Trophoblast cell (in vitro differentiated cells and primary cell): ENCODE measurements at regions not wholly inside any gene's neighbourhood (a gene's known extent, or its start where the extent isn't known, plus 50 kb on each side); places are given as distances from the start of the nearest gene placed in this dataset.

Experiments used
- DNase-seq, 2 donors: peaks; one replicate each; pipeline ENCODE4 v3.0.0-alpha.2; 2016
- H2AFZ ChIP-seq: 2 replicates; pipeline ENCODE4 v1.6.1; 2013; ENCODE audit warnings: low read length, moderate library complexity, mild to moderate bottlenecking; ENCODE audit not compliant: insufficient read depth, poor library complexity
- H2AK5ac ChIP-seq: 2 replicates; pipeline ENCODE4 v1.6.1; 2013; ENCODE audit warnings: mild to moderate bottlenecking, low read length
- H2BK120ac ChIP-seq: 2 replicates; pipeline ENCODE4 v1.6.1; 2013; ENCODE audit warnings: low read length, mild to moderate bottlenecking, moderate library complexity; ENCODE audit not compliant: insufficient read depth, poor library complexity
- H2BK12ac ChIP-seq: 2 replicates; pipeline ENCODE4 v1.6.1; 2013; ENCODE audit warnings: mild to moderate bottlenecking, low read length, moderate library complexity
- H2BK5ac ChIP-seq: 2 replicates; pipeline ENCODE4 v1.6.1; 2013; ENCODE audit warnings: low read length, low read depth, moderate library complexity, mild to moderate bottlenecking; ENCODE audit not compliant: poor library complexity
- H3K14ac ChIP-seq: 2 replicates; pipeline ENCODE4 v1.6.1; 2013; ENCODE audit warnings: mild to moderate bottlenecking, low read length
- H3K18ac ChIP-seq: 2 replicates; pipeline ENCODE4 v1.6.1; 2013; ENCODE audit warnings: mild to moderate bottlenecking, low read length
- H3K23ac ChIP-seq: 2 replicates; pipeline ENCODE4 v1.6.1; 2013; ENCODE audit warnings: low read length
- H3K27ac ChIP-seq: 2 replicates; pipeline ENCODE4 v1.5.1; 2013; ENCODE audit warnings: low read depth, mild to moderate bottlenecking, inconsistent platforms, low read length, moderate library complexity
- H3K27me3 ChIP-seq: 2 replicates; pipeline ENCODE4 v1.6.1; 2013; ENCODE audit warnings: inconsistent platforms, mild to moderate bottlenecking, low read length, moderate library complexity; ENCODE audit not compliant: insufficient read depth
- H3K36me3 ChIP-seq, 2 experiments: 1 replicate in 1 of 2; 2 replicates in 1 of 2; pipeline ENCODE4 v1.6.1; 2013; ENCODE audit warnings: low read length in 2 of 2, mild to moderate bottlenecking in 2 of 2, moderate library complexity in 1 of 2; ENCODE audit not compliant: insufficient read depth in 2 of 2, control insufficient read depth in 1 of 2
- H3K4ac ChIP-seq: 2 replicates; pipeline ENCODE4 v1.6.1; 2013; ENCODE audit warnings: low read depth, mild to moderate bottlenecking, low read length, moderate library complexity
- H3K4me1 ChIP-seq, 2 experiments: 1 replicate in 1 of 2; 2 replicates in 1 of 2; pipeline ENCODE4 v1.6.1; 2013; ENCODE audit warnings: low read length in 2 of 2, mild to moderate bottlenecking in 2 of 2, moderate library complexity in 1 of 2; ENCODE audit not compliant: insufficient read depth in 2 of 2, control insufficient read depth in 1 of 2
- H3K4me2 ChIP-seq: 2 replicates; pipeline ENCODE4 v1.6.1; 2013; ENCODE audit warnings: inconsistent platforms, mild to moderate bottlenecking, low read length, moderate library complexity
- H3K4me3 ChIP-seq: 2 replicates; pipeline ENCODE4 v1.5.1; 2013; ENCODE audit warnings: mild to moderate bottlenecking, low read depth, low read length, inconsistent platforms
- H3K79me1 ChIP-seq: one replicate; pipeline ENCODE4 v1.6.1; 2013; ENCODE audit warnings: low read length
- H3K79me2 ChIP-seq: 2 replicates; pipeline ENCODE4 v1.6.1; 2013; ENCODE audit warnings: low read length, mild to moderate bottlenecking; ENCODE audit not compliant: control insufficient read depth, insufficient read depth, poor library complexity
- H3K9ac ChIP-seq: 2 replicates; pipeline ENCODE4 v1.6.1; 2013; ENCODE audit warnings: mild to moderate bottlenecking, low read length
- H3K9me3 ChIP-seq: 2 replicates; pipeline ENCODE4 v1.6.1; 2013; ENCODE audit warnings: low read depth, mild to moderate bottlenecking, control low read depth, inconsistent platforms, low read length; ENCODE audit not compliant: insufficient read depth
- H4K12ac ChIP-seq: 2 replicates; pipeline ENCODE4 v1.6.1; 2013; ENCODE audit warnings: low read depth, mild to moderate bottlenecking, low read length, moderate library complexity
- H4K8ac ChIP-seq: 2 replicates; pipeline ENCODE4 v1.6.1; 2013; ENCODE audit warnings: low read depth, mild to moderate bottlenecking, low read length, moderate library complexity
- H4K91ac ChIP-seq: one replicate; pipeline ENCODE4 v1.6.1; 2013; ENCODE audit warnings: low read depth, mild to moderate bottlenecking, low read length, moderate library complexity
- WGBS: extraction: QIAGEN DNeasy Blood & Tissue Kit; methylation state at CpG from one replicate; pipeline ENCODE4 v1.1.7; 2013; ENCODE audit warnings: missing lambda C conversion rate; ENCODE audit not compliant: insufficient read length, insufficient coverage; ENCODE audit errors: extremely low coverage; 5-methylcytosine and 5-hydroxymethylcytosine counted together

GRCh38 chrX:33726281-33727160 is 405.6 kb downstream of the FAM47A start:
- Histone ChIP-seq H2AFZ (no peak overlapping the region), H3K79me1 (no peaks in the 10 kb centered on the region), H3K79me2 (no peaks in the 10 kb centered on the region), H4K8ac (no peak overlapping the region), H3K9me3 (no peaks in the 10 kb centered on the region), H3K9ac (no peak overlapping the region), H2BK12ac (no peak overlapping the region), H3K27me3 (no peaks in the 10 kb centered on the region), H3K27ac (no peak overlapping the region), H3K18ac (no peak overlapping the region), H2BK5ac (no peak overlapping the region), H3K4ac (no peak overlapping the region), H3K23ac (no peak overlapping the region), H3K14ac (no peak overlapping the region), H3K4me1 (no peaks in the 10 kb centered on the region), H4K91ac (no peak overlapping the region), H2BK120ac (no peak overlapping the region), H3K4me2 (peak overlapping the region; percentile 71), H4K12ac (no peak overlapping the region), H2AK5ac (no peak overlapping the region), H3K4me3 (peak overlapping the region; percentile 61), H3K36me3 (no peaks in the 10 kb centered on the region)
- DNase-seq = no peak
- WGBS = no CpG with 5 or more reads among the region's 45 CpGs

GRCh38 chrX:33725535-33726210 is 406.4 kb downstream of the FAM47A start:
- Histone ChIP-seq H2AFZ (no peak overlapping the region), H2BK120ac (no peak overlapping the region), H2AK5ac (no peak overlapping the region), H2BK12ac (no peak overlapping the region), H3K18ac (no peak overlapping the region), H3K9ac (no peak overlapping the region), H3K79me1 (no peaks in the 10 kb centered on the region), H3K27me3 (no peaks in the 10 kb centered on the region), H3K4ac (no peak overlapping the region), H3K14ac (no peak overlapping the region), H4K12ac (no peak overlapping the region), H3K36me3 (no peaks in the 10 kb centered on the region), H4K91ac (no peak overlapping the region), H3K4me2 (peak overlapping the region; percentile 71), H3K4me1 (no peaks in the 10 kb centered on the region), H3K23ac (no peak overlapping the region), H3K79me2 (no peaks in the 10 kb centered on the region), H3K4me3 (no peak overlapping the region), H4K8ac (no peak overlapping the region), H3K27ac (no peak overlapping the region), H3K9me3 (no peaks in the 10 kb centered on the region), H2BK5ac (no peak overlapping the region)
- no CpG with 5 or more reads among the region's 15 CpGs for WGBS
- DNase-seq = no peak

- no peak overlapping the region for H4K91ac ChIP-seq
- no peak overlapping the region for H4K12ac ChIP-seq
- no peak overlapping the region for H4K8ac ChIP-seq
- no peak overlapping the region for H3K18ac ChIP-seq
- no peak overlapping the region for H3K14ac ChIP-seq
- H3K79me2 ChIP-seq = no peaks in the 10 kb centered on the region
- no peaks in the 10 kb centered on the region for H3K9me3 ChIP-seq
- no peak overlapping the region for H2BK120ac ChIP-seq
- no peaks in the 10 kb centered on the region for H3K36me3 ChIP-seq
- WGBS = no CpG with 5 or more reads among the region's 1 CpG
- no peaks in the 10 kb centered on the region for H3K79me1 ChIP-seq
- no peak overlapping the region for H3K23ac ChIP-seq
- no peak overlapping the region for H3K27ac ChIP-seq
- no peak overlapping the region for H3K4me3 ChIP-seq
- no peak overlapping the region for H2BK5ac ChIP-seq
- no peak overlapping the region for H2BK12ac ChIP-seq
- H3K4me1 ChIP-seq = no peaks in the 10 kb centered on the region
- H3K9ac ChIP-seq = no peak overlapping the region
- H3K4ac ChIP-seq = no peak overlapping the region
- no peak overlapping the region for H3K4me2 ChIP-seq
- H2AK5ac ChIP-seq = no peak overlapping the region
- no peak overlapping the region for H2AFZ ChIP-seq
- no peaks in the 10 kb centered on the region for H3K27me3 ChIP-seq
- DNase-seq = no peak
Measured at GRCh38 chrX:33721927-33722326, 410.2 kb downstream of the FAM47A start.

- no peaks in the 10 kb centered on the region for H3K79me1 ChIP-seq
- H2AFZ ChIP-seq = no peak overlapping the region
- no peak overlapping the region for H3K27ac ChIP-seq
- H2BK12ac ChIP-seq = no peak overlapping the region
- H3K9me3 ChIP-seq = no peaks in the 10 kb centered on the region
- no peak overlapping the region for H3K4me3 ChIP-seq
- H4K91ac ChIP-seq = no peak overlapping the region
- H4K8ac ChIP-seq = no peak overlapping the region
- H3K36me3 ChIP-seq = no peaks in the 10 kb centered on the region
- H2BK5ac ChIP-seq = no peak overlapping the region
- H3K4ac ChIP-seq = no peak overlapping the region
- no peak overlapping the region for H3K9ac ChIP-seq
- no peak overlapping the region for H3K14ac ChIP-seq
- WGBS = no CpG with 5 or more reads among the region's 1 CpG
- H3K18ac ChIP-seq = no peak overlapping the region
- H3K27me3 ChIP-seq = no peaks in the 10 kb centered on the region
- H2BK120ac ChIP-seq = no peak overlapping the region
- no peak overlapping the region for H2AK5ac ChIP-seq
- H3K4me1 ChIP-seq = no peaks in the 10 kb centered on the region
- H3K79me2 ChIP-seq = no peaks in the 10 kb centered on the region
- DNase-seq = no peak
- H4K12ac ChIP-seq = no peak overlapping the region
- H3K23ac ChIP-seq = no peak overlapping the region
- no peak overlapping the region for H3K4me2 ChIP-seq
Measured at GRCh38 chrX:33686105-33686504, 446.0 kb downstream of the FAM47A start.
